GM21529 (cell line): ENCODE measurements at regions not wholly inside any gene's neighbourhood (a gene's known extent, or its start where the extent isn't known, plus 50 kb on each side); places are given as distances from the start of the nearest gene placed in this dataset.
A peak's percentile ranks its signal among the peaks of the same experiment; 100 is the strongest.
"Not testable (repeated sequence)": the region's sequence is repeated elsewhere in the genome, so short reads cannot be mapped to it uniquely, and the experiment has no call there.

Experiments
- ATAC-seq: cut with Tn5 transposase; IDR thresholded peaks from one replicate; pipeline ENCODE4 v1.9.1; 2021; ENCODE audit not compliant: unreplicated experiment

- ATAC-seq: no peak
These were observed 525.8 kb downstream of the NLGN4X start for GRCh38 chrX:5702890-5703289.

GRCh38 chrX:5695971-5696370 is 532.7 kb downstream of the NLGN4X start:
- ATAC-seq: no peak

- ATAC-seq: no peak
These were observed 544.7 kb downstream of the NLGN4X start for GRCh38 chrX:5683996-5684395.

GRCh38 chrX:5681159-5681558 is 547.5 kb downstream of the NLGN4X start:
- ATAC-seq: no peak

- ATAC-seq: no peak
These were observed 554.6 kb downstream of the NLGN4X start for GRCh38 chrX:5674036-5674435.

- peak; percentile 60 for ATAC-seq
These were observed 556.6 kb downstream of the NLGN4X start for GRCh38 chrX:5672099-5672498.

- ATAC-seq: not testable (repeated sequence)
These were observed 562.0 kb downstream of the NLGN4X start for GRCh38 chrX:5666689-5667088.

- ATAC-seq: no peak
These were observed 572.1 kb downstream of the NLGN4X start for GRCh38 chrX:5656544-5656943.

GRCh38 chrX:5650904-5651303 is 577.8 kb downstream of the NLGN4X start:
- no peak for ATAC-seq

- ATAC-seq: no peak
These were observed 579.6 kb downstream of the NLGN4X start for GRCh38 chrX:5648941-5649568.

- peak; percentile 99 for ATAC-seq
These were observed 581.8 kb downstream of the NLGN4X start for GRCh38 chrX:5646818-5647217.

GRCh38 chrX:5644776-5645175 is 583.9 kb downstream of the NLGN4X start:
- ATAC-seq: no peak

- ATAC-seq: no peak
These were observed 588.6 kb downstream of the NLGN4X start for GRCh38 chrX:5640071-5640470.

- no peak for ATAC-seq
These were observed 590.1 kb downstream of the NLGN4X start for GRCh38 chrX:5638572-5638971.

- ATAC-seq: no peak
These were observed 595.8 kb downstream of the NLGN4X start for GRCh38 chrX:5632887-5633286.

- no peak for ATAC-seq
These were observed 596.5 kb downstream of the NLGN4X start for GRCh38 chrX:5632061-5632614.

GRCh38 chrX:5617666-5618065 is 611.0 kb downstream of the NLGN4X start:
- no peak for ATAC-seq

GRCh38 chrX:5595570-5595969 is 633.1 kb downstream of the NLGN4X start:
- no peak for ATAC-seq

- ATAC-seq: no peak
These were observed 641.9 kb downstream of the NLGN4X start for GRCh38 chrX:5586726-5587125.

GRCh38 chrX:5575407-5575806 is 653.3 kb downstream of the NLGN4X start:
- ATAC-seq: no peak

GRCh38 chrX:5568934-5569333 is 659.7 kb downstream of the NLGN4X start:
- no peak for ATAC-seq

GRCh38 chrX:5559386-5559785 is 669.3 kb downstream of the NLGN4X start:
- ATAC-seq: no peak

- ATAC-seq: no peak
These were observed 679.2 kb downstream of the NLGN4X start for GRCh38 chrX:5549512-5549911.
